Mesothelial cell of epicardium (in vitro differentiated cells): ENCODE measurements at regions not wholly inside any gene's neighbourhood (a gene's known extent, or its start where the extent isn't known, plus 50 kb on each side); places are given as distances from the start of the nearest gene placed in this dataset.

ENCODE experiments used
- DNase-seq, 2 experiments: peaks; one replicate each; pipeline ENCODE4 v3.0.0; 2021; ENCODE audit warnings: low spot score in 2 of 2; ENCODE audit not compliant: unreplicated experiment in 2 of 2
- H3K27ac Mint-ChIP-seq: 2 replicates; pipeline ENCODE4 v1.8.0; 2021; ENCODE audit warnings: mixed read lengths
- H3K27me3 Mint-ChIP-seq: 2 replicates; pipeline ENCODE4 v1.8.0; 2021; ENCODE audit warnings: low read depth, mixed read lengths
- H3K36me3 Mint-ChIP-seq: 2 replicates; pipeline ENCODE4 v1.8.0; 2021; ENCODE audit warnings: mixed read lengths
- H3K4me1 Mint-ChIP-seq: 2 replicates; pipeline ENCODE4 v1.8.0; 2021; ENCODE audit warnings: mixed read lengths
- H3K4me3 Mint-ChIP-seq: 2 replicates; pipeline ENCODE4 v1.8.0; 2021; ENCODE audit warnings: mild to moderate bottlenecking, moderate library complexity, mixed read lengths
- H3K9me3 Mint-ChIP-seq: 2 replicates; pipeline ENCODE4 v1.8.0; 2021; ENCODE audit warnings: mixed read lengths
- CTCF ChIP-seq: fragments of 200-600 bp; sonication (generic); IDR thresholded peaks from one replicate; pipeline ENCODE4 v1.5.0; 2021; ENCODE audit warnings: antibody characterized with exemption; ENCODE audit not compliant: unreplicated experiment

- DNase-seq: no peak
- H3K27me3 Mint-ChIP-seq: no peaks in the 10 kb centered on the region
- TF ChIP-seq CTCF: no peak
- H3K4me1 Mint-ChIP-seq: no peaks in the 10 kb centered on the region
- peaks cover 3% of the 10 kb centered on the region for H3K36me3 Mint-ChIP-seq
- no peak overlapping the region for H3K4me3 Mint-ChIP-seq
- H3K27ac Mint-ChIP-seq: no peak overlapping the region
- H3K9me3 Mint-ChIP-seq: peaks cover 16% of the 10 kb centered on the region
Observed at GRCh38 chr5:28082610-28083009, 1044.2 kb upstream of the CDH9 start.

- Mint-ChIP-seq H3K36me3 (peaks cover 3% of the 10 kb centered on the region), H3K27me3 (no peaks in the 10 kb centered on the region), H3K4me1 (no peaks in the 10 kb centered on the region), H3K27ac (no peak overlapping the region), H3K9me3 (peaks cover 24% of the 10 kb centered on the region), H3K4me3 (no peak overlapping the region)
- no peak for DNase-seq
- no peak for TF ChIP-seq CTCF
Observed at GRCh38 chr5:28077291-28078240, 1039.2 kb upstream of the CDH9 start.

GRCh38 chr5:28066856-28067255 is 1028.5 kb upstream of the CDH9 start:
- H3K4me1 Mint-ChIP-seq: peaks cover 4% of the 10 kb centered on the region
- DNase-seq: no peak
- no peak overlapping the region for H3K27ac Mint-ChIP-seq
- no peaks in the 10 kb centered on the region for H3K27me3 Mint-ChIP-seq
- no peak for TF ChIP-seq CTCF
- H3K36me3 Mint-ChIP-seq: no peaks in the 10 kb centered on the region
- peaks cover 7% of the 10 kb centered on the region for H3K9me3 Mint-ChIP-seq
- no peak overlapping the region for H3K4me3 Mint-ChIP-seq

GRCh38 chr5:28065656-28066055 is 1027.3 kb upstream of the CDH9 start:
- H3K27me3 Mint-ChIP-seq: no peaks in the 10 kb centered on the region
- no peak overlapping the region for H3K4me3 Mint-ChIP-seq
- no peaks in the 10 kb centered on the region for H3K36me3 Mint-ChIP-seq
- no peak for TF ChIP-seq CTCF
- peaks cover 12% of the 10 kb centered on the region for H3K4me1 Mint-ChIP-seq
- H3K9me3 Mint-ChIP-seq: peaks cover 7% of the 10 kb centered on the region
- H3K27ac Mint-ChIP-seq: no peak overlapping the region
- DNase-seq: no peak

GRCh38 chr5:28046596-28046995 is 1008.2 kb upstream of the CDH9 start:
- no peak overlapping the region for H3K4me3 Mint-ChIP-seq
- H3K4me1 Mint-ChIP-seq: peaks cover 12% of the 10 kb centered on the region
- peaks cover 16% of the 10 kb centered on the region for H3K9me3 Mint-ChIP-seq
- no peak overlapping the region for H3K27ac Mint-ChIP-seq
- no peak for TF ChIP-seq CTCF
- no peak for DNase-seq
- no peaks in the 10 kb centered on the region for H3K27me3 Mint-ChIP-seq
- H3K36me3 Mint-ChIP-seq: no peaks in the 10 kb centered on the region
